ENCODE measurements at regions not wholly inside any gene's neighbourhood (a gene's known extent, or its start where the extent isn't known, plus 50 kb on each side); places are given as distances from the start of the nearest gene placed in this dataset.
"Not testable (repeated sequence)": the region's sequence is repeated elsewhere in the genome, so short reads cannot be mapped to it uniquely, and the experiment has no call there.

- Histone ChIP-seq H3K27me3 (ENCODE audit: control insufficient read depth in 4 of 4, insufficient read depth in 4 of 4, low read length in 3 of 4) (no peaks in the 10 kb centered on the region), H3K4me3 (ENCODE audit: low read depth in 1 of 3, low read length in 3 of 3) (no peak overlapping the region), H3K9me3 (ENCODE audit: control insufficient read depth in 4 of 4, low read length in 3 of 4) (no peaks in the 10 kb centered on the region), H3K27ac (ENCODE audit: low read depth in 1 of 2, low read length in 2 of 2) (no peak overlapping the region), H3K36me3 (ENCODE audit: control insufficient read depth in 4 of 4, insufficient read depth in 3 of 4, low read depth in 1 of 4, low read length in 3 of 4) (no peaks in the 10 kb centered on the region), H3K4me1 (ENCODE audit: control insufficient read depth in 4 of 4, insufficient read depth in 4 of 4, low read length in 3 of 4) (no peaks in the 10 kb centered on the region), H3K9ac (ENCODE audit: low read depth in 1 of 2, low read length in 2 of 2) (no peak overlapping the region)
- DNase-seq (ENCODE audit: low spot score), result no peak
- no peak for TF ChIP-seq ATF3 (IDR thresholded peaks at IDR 0.05)
- TF ChIP-seq TAF1 (conservative IDR thresholded peaks at IDR 0.05), result no peak
- TF ChIP-seq REST (IDR thresholded peaks at IDR 0.05), result no peak
- no peak for TF ChIP-seq HNF4A (conservative IDR thresholded peaks at IDR 0.05)
- TF ChIP-seq HNF4G (IDR thresholded peaks at IDR 0.05), result no peak
- TF ChIP-seq JUND (IDR thresholded peaks at IDR 0.05), result no peak
- TF ChIP-seq RAD21 (IDR thresholded peaks at IDR 0.05), result no peak
- TF ChIP-seq MAX (IDR thresholded peaks at IDR 0.05), result no peak
- no peak for TF ChIP-seq CTCF (IDR thresholded peaks at IDR 0.05; ENCODE audit: low read depth, low read length, missing input control)
- TF ChIP-seq FOXA1 (IDR thresholded peaks at IDR 0.05), result no peak
- TF ChIP-seq RXRA (IDR thresholded peaks at IDR 0.05), result no peak
- TF ChIP-seq SP1 (IDR thresholded peaks at IDR 0.05), result no peak
- no peak for TF ChIP-seq NR2F2 (IDR thresholded peaks at IDR 0.05)
- no peak for TF ChIP-seq ZBTB33 (IDR thresholded peaks at IDR 0.05)
- no peak for TF ChIP-seq EGR1 (IDR thresholded peaks at IDR 0.05; ENCODE audit: low read depth in 2 of 2)
- TF ChIP-seq YY1 (IDR thresholded peaks at IDR 0.05), result no peak
- WGBS, result 95% methylated on average over 2 of the region's 2 CpGs
Measured at GRCh38 chr3:181935915-181936314, 224.2 kb downstream of the SOX2 start.

- no peaks in the 10 kb centered on the region for H3K36me3 ChIP-seq (ENCODE audit: control insufficient read depth in 4 of 4, insufficient read depth in 3 of 4, low read depth in 1 of 4, low read length in 3 of 4)
- no peak for DNase-seq (ENCODE audit: low spot score)
- no peaks in the 10 kb centered on the region for H3K9me3 ChIP-seq (ENCODE audit: control insufficient read depth in 4 of 4, low read length in 3 of 4)
- no peak overlapping the region for H3K27ac ChIP-seq (ENCODE audit: low read depth in 1 of 2, low read length in 2 of 2)
- no peaks in the 10 kb centered on the region for H3K4me1 ChIP-seq (ENCODE audit: control insufficient read depth in 4 of 4, insufficient read depth in 4 of 4, low read length in 3 of 4)
- H3K4me3 ChIP-seq (ENCODE audit: low read depth in 1 of 3, low read length in 3 of 3), result no peak overlapping the region
- TF ChIP-seq YY1 (IDR thresholded peaks at IDR 0.05), result no peak
- no peak for TF ChIP-seq HNF4G (IDR thresholded peaks at IDR 0.05)
- no peak overlapping the region for H3K9ac ChIP-seq (ENCODE audit: low read depth in 1 of 2, low read length in 2 of 2)
- H3K27me3 ChIP-seq (ENCODE audit: control insufficient read depth in 4 of 4, insufficient read depth in 4 of 4, low read length in 3 of 4), result no peaks in the 10 kb centered on the region
- WGBS, result 88% methylated on average over 6 of the region's 6 CpGs
Measured at GRCh38 chr3:181936774-181937173, 225.0 kb downstream of the SOX2 start.

GRCh38 chr3:181938580-181938979 lies 226.9 kb downstream of the SOX2 start:
- H3K9me3 ChIP-seq (ENCODE audit: control insufficient read depth in 4 of 4, low read length in 3 of 4); H3K4me1 ChIP-seq (ENCODE audit: control insufficient read depth in 4 of 4, insufficient read depth in 4 of 4, low read length in 3 of 4); H3K4me3 ChIP-seq (ENCODE audit: low read depth in 1 of 3, low read length in 3 of 3); H3K36me3 ChIP-seq (ENCODE audit: control insufficient read depth in 4 of 4, insufficient read depth in 3 of 4, low read depth in 1 of 4, low read length in 3 of 4); DNase-seq (ENCODE audit: low spot score); H3K27me3 ChIP-seq (ENCODE audit: control insufficient read depth in 4 of 4, insufficient read depth in 4 of 4, low read length in 3 of 4); H3K27ac ChIP-seq (ENCODE audit: low read depth in 1 of 2, low read length in 2 of 2); H3K9ac ChIP-seq (ENCODE audit: low read depth in 1 of 2, low read length in 2 of 2): not testable (repeated sequence)
- 94% methylated on average over 3 of the region's 3 CpGs for WGBS
